Neural cell (in vitro differentiated cells): ENCODE measurements at regions not wholly inside any gene's neighbourhood (a gene's known extent, or its start where the extent isn't known, plus 50 kb on each side); places are given as distances from the start of the nearest gene placed in this dataset.

Experiments used
- CTCF ChIP-seq: fragments of 450-650 bp; IDR thresholded peaks from 2 replicates; pipeline ENCODE4 v1.5.1; 2014; ENCODE audit warnings: antibody characterized with exemption, mild to moderate bottlenecking, moderate library complexity; ENCODE audit not compliant: poor library complexity, severe bottlenecking
- EP300 ChIP-seq: fragments of 450-650 bp; conservative IDR thresholded peaks from 2 replicates; pipeline ENCODE4 v1.6.1; 2014; ENCODE audit warnings: antibody characterized with exemption, mild to moderate bottlenecking, moderate library complexity; ENCODE audit not compliant: poor library complexity, severe bottlenecking
- EZH2 ChIP-seq: fragments of 200-600, 300-800 bp; shearing (Covaris generic), sonication (generic); IDR thresholded peaks from 2 replicates; pipeline ENCODE4 v1.6.1; 2014; ENCODE audit warnings: antibody characterized with exemption, low read length, borderline replicate concordance, mild to moderate bottlenecking; ENCODE audit not compliant: insufficient read depth, poor library complexity, severe bottlenecking
- MXI1 ChIP-seq: fragments of 450-650 bp; conservative IDR thresholded peaks from 2 replicates; pipeline ENCODE4 v1.6.1; 2014; ENCODE audit warnings: antibody characterized with exemption, mild to moderate bottlenecking; ENCODE audit not compliant: poor library complexity, severe bottlenecking
- POLR2AphosphoS5 ChIP-seq: IDR thresholded peaks from 2 replicates; pipeline ENCODE4 v1.6.1; 2012
- RAD21 ChIP-seq: fragments of 450-650 bp; conservative IDR thresholded peaks from 2 replicates; pipeline ENCODE4 v1.6.1; 2014; ENCODE audit warnings: antibody characterized with exemption, mild to moderate bottlenecking, moderate library complexity

- TF ChIP-seq CTCF (no peak), RAD21 (no peak), EP300 (no peak), POLR2AphosphoS5 (no peak), EZH2 (no peak), MXI1 (no peak)
These were observed 72.1 kb downstream of the SPRING1 start for GRCh38 chr12:116665666-116666304.
